GM23338 (cell line): ENCODE measurements at regions not wholly inside any gene's neighbourhood (a gene's known extent, or its start where the extent isn't known, plus 50 kb on each side); places are given as distances from the start of the nearest gene placed in this dataset.

Experiments
- ATAC-seq: fragments of 200-7000 bp; cut with Tn5 transposase; 3 replicates; pipeline ENCODE4 v1.9.1; 2020
- DNase-seq: peaks from one replicate; pipeline ENCODE4 v3.0.0-alpha.2; 2015; ENCODE audit warnings: low spot score
- H2AFZ ChIP-seq: fragments of 200-600 bp; sonication (generic); 2 replicates; pipeline ENCODE4 v1.8.0; 2016; ENCODE audit warnings: antibody characterized with exemption, mild to moderate bottlenecking, moderate library complexity
- H3F3A ChIP-seq: fragments of 200-600 bp; sonication (generic); replicated peaks from 2 replicates; pipeline ENCODE4 v1.8.0; 2017; ENCODE audit warnings: antibody characterized with exemption, mixed run types, low read depth
- H3K27ac ChIP-seq: fragments of 200-600 bp; sonication (generic); 2 replicates; pipeline ENCODE4 v1.6.1; 2016; ENCODE audit warnings: low read depth
- H3K27me3 ChIP-seq: fragments of 200-600 bp; sonication (generic); 2 replicates; pipeline ENCODE4 v1.8.0; 2016; ENCODE audit warnings: mild to moderate bottlenecking, mixed run types, moderate library complexity; ENCODE audit not compliant: insufficient read depth
- H3K36me3 ChIP-seq: fragments of 200-600 bp; sonication (generic); 2 replicates; pipeline ENCODE4 v1.8.0; 2016; ENCODE audit warnings: mild to moderate bottlenecking; ENCODE audit not compliant: insufficient read depth
- H3K4me1 ChIP-seq: fragments of 200-600 bp; sonication (generic); 2 replicates; pipeline ENCODE4 v1.8.0; 2016; ENCODE audit warnings: mild to moderate bottlenecking, moderate library complexity; ENCODE audit not compliant: insufficient read depth
- H3K4me2 ChIP-seq: fragments of 200-600 bp; sonication (generic); 2 replicates; pipeline ENCODE4 v1.7.1; 2017; ENCODE audit warnings: mixed run types
- H3K4me3 ChIP-seq: fragments of 200-600 bp; sonication (generic); 2 replicates; pipeline ENCODE4 v1.6.1; 2016; ENCODE audit warnings: mixed run types
- H3K79me2 ChIP-seq: fragments of 200-600 bp; sonication (generic); replicated peaks from 2 replicates; pipeline ENCODE4 v1.8.0; 2017; ENCODE audit warnings: mild to moderate bottlenecking; ENCODE audit not compliant: insufficient read depth
- H3K9me2 ChIP-seq: fragments of 200-600 bp; sonication (generic); 2 replicates; pipeline ENCODE4 v1.8.0; 2017; ENCODE audit not compliant: insufficient read depth
- H4K20me1 ChIP-seq: fragments of 200-600 bp; sonication (generic); replicated peaks from 2 replicates; pipeline ENCODE4 v1.8.0; 2017; ENCODE audit warnings: mild to moderate bottlenecking; ENCODE audit not compliant: insufficient read depth
- H3K27ac Mint-ChIP-seq: 2 replicates; pipeline ENCODE4 v1.8.0; 2020; ENCODE audit warnings: inconsistent platforms, mild to moderate bottlenecking, moderate library complexity, mixed read lengths
- H3K27me3 Mint-ChIP-seq: 3 replicates; pipeline ENCODE4 v1.8.0; 2022; ENCODE audit warnings: low read depth, mild to moderate bottlenecking, moderate library complexity, mixed read lengths, inconsistent platforms; ENCODE audit not compliant: insufficient read depth, poor library complexity
- H3K36me3 Mint-ChIP-seq: 3 replicates; pipeline ENCODE4 v1.8.0; 2021; ENCODE audit warnings: low read depth, mild to moderate bottlenecking, inconsistent platforms, moderate library complexity, mixed read lengths
- H3K4me1 Mint-ChIP-seq: 3 replicates; pipeline ENCODE4 v1.8.0; 2020; ENCODE audit warnings: mild to moderate bottlenecking, inconsistent platforms, mixed read lengths
- H3K4me3 Mint-ChIP-seq: 3 replicates; pipeline ENCODE4 v1.8.0; 2021; ENCODE audit warnings: moderate library complexity, mild to moderate bottlenecking, inconsistent platforms, mixed read lengths
- H3K9me3 Mint-ChIP-seq: 3 replicates; pipeline ENCODE4 v1.8.0; 2020; ENCODE audit warnings: moderate library complexity, mild to moderate bottlenecking, inconsistent platforms, mixed read lengths
- CREB1 ChIP-seq: fragments of 250-450 bp; sonication (Bioruptor Pico); IDR thresholded peaks from 2 replicates; pipeline ENCODE4 v1.5.0; 2020; ENCODE audit warnings: low read depth, mild to moderate bottlenecking, moderate library complexity
- REST ChIP-seq: IDR thresholded peaks from one replicate; pipeline ENCODE4 v1.6.1; 2018; ENCODE audit warnings: antibody characterized with exemption; ENCODE audit not compliant: unreplicated experiment
- ZNF114 ChIP-seq: fragments of 250-450 bp; sonication (Bioruptor Pico); IDR thresholded peaks from 2 replicates; pipeline ENCODE4 v1.5.0; 2020; ENCODE audit warnings: mild to moderate bottlenecking, moderate library complexity
- ZNF462 ChIP-seq: fragments of 250-450 bp; sonication (Bioruptor Pico); IDR thresholded peaks from 2 replicates; pipeline ENCODE4 v1.5.0; 2020; ENCODE audit warnings: mild to moderate bottlenecking, moderate library complexity

GRCh38 chr3:194212161-194212844 lies 76.4 kb downstream of the HES1 start (continued):
- TF ChIP-seq REST: no peak
- no peak for TF ChIP-seq ZNF462 (CRISPR knock-in tag)
- TF ChIP-seq ZNF114 (CRISPR knock-in tag): no peak

- no peak overlapping the region for H2AFZ ChIP-seq
- TF ChIP-seq ZNF462 (CRISPR knock-in tag) (peak; percentile 60; the same call in 1 of the 2 replicates), CREB1 (peak; percentile 11; the same call in 1 of the 2 replicates)
Measured at GRCh38 chr3:194212845-194213331, 76.9 kb downstream of the HES1 start.

More at GRCh38 chr3:194212845-194213331, 76.9 kb downstream of the HES1 start:
- H3K4me2 ChIP-seq: peak overlapping the region; percentile 69
- DNase-seq (peak; percentile 94), ATAC-seq (peak; percentile 89)
- peak overlapping the region; percentile 34; the same call in 1 of the 2 replicates for H3K4me3 ChIP-seq
- H3K9me2 ChIP-seq: no peaks in the 10 kb centered on the region
- H4K20me1 ChIP-seq: no peaks in the 10 kb centered on the region
- H3K36me3 Mint-ChIP-seq: no peaks in the 10 kb centered on the region
- H3K27ac Mint-ChIP-seq: peak overlapping the region; percentile 98
- peaks cover 51% of the 10 kb centered on the region for H3K4me1 Mint-ChIP-seq
- no peaks in the 10 kb centered on the region for H3K36me3 ChIP-seq
- peak overlapping the region; percentile 98 for H3K27ac ChIP-seq
- H3F3A ChIP-seq: peaks cover 11% of the 10 kb centered on the region
- H3K27me3 ChIP-seq: no peaks in the 10 kb centered on the region
- peak overlapping the region; percentile 55 for H3K4me3 Mint-ChIP-seq
- H3K79me2 ChIP-seq: no peaks in the 10 kb centered on the region
- H3K27me3 Mint-ChIP-seq: peaks cover 4% of the 10 kb centered on the region
- peaks cover 34% of the 10 kb centered on the region for H3K4me1 ChIP-seq
- H3K9me3 Mint-ChIP-seq: no peaks in the 10 kb centered on the region
